SKM-1 treated with dmso at 0.1 percent for 144 hours (cell line): ENCODE measurements at regions not wholly inside any gene's neighbourhood (a gene's known extent, or its start where the extent isn't known, plus 50 kb on each side); places are given as distances from the start of the nearest gene placed in this dataset.

ENCODE experiments used
- DNase-seq: peaks from one replicate; lab custom pipeline; 2025; ENCODE audit not compliant: unreplicated experiment; lab: John Stamatoyannopoulos, UW

DNA sequence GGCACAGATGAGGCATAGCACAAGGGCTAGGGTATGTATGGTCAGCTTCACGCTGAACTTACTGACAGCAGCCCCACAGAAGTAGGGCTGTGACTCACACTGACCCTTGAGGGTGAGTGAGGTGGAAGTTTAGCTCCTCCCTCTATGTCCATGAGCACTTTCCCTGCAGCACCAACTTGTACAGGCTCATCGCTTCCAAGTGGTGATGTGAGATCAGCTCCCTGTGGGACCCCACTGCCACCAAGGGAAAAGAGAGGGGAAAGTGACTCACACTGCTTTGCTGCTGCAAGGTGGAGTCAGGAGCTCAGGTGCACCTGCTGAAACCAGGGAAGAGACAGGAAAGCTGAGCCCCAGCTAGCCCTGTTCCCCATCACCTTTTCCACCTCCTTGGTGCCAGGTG, 91.5 kb downstream of the TEX51 start:
- no peak for DNase-seq

DNA sequence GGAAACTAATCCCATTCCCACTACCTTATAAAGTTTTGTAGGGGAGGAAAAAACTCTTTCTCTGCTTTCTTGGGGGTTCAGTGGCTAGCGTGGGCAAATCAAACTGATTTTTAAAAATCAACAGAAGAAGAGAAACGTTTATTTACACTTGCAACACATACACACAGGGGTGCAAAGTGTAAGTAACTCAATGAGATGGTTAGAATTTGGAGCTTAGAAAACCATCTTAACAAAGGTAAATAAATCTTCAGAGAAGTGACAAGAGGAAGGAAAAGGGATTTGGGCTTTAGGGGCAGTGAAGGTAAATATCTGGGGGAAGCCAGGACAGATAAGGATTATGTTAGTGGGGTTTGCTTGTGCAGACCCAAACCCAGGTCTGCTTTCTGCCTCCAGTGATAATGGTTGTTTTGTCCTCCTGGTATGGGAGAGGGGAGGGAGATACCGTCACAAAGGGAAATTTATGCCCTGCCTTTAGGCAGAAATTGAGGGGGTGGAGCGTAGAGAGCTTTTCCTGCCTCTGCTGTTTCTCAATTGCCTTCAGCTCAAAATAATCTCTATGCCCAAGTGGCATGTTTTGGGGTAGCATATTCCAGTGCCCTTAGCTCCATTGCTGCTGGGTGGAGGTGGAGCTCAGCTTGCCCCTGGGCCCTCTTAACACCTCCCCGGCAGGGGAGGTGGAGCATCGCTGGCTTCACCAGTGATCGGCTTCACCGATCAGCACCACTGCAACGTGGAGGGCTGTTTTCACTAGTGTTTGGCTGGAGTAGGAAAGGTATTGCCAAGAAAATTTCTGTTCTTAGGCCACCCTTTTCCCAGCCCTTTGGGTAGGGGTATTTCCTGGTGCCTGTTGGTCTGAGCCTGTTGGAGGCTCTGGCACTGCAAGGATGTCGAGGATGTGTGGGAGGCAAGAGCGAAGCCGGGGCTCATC, 92.2 kb downstream of the TEX51 start:
- no peak for DNase-seq

DNA sequence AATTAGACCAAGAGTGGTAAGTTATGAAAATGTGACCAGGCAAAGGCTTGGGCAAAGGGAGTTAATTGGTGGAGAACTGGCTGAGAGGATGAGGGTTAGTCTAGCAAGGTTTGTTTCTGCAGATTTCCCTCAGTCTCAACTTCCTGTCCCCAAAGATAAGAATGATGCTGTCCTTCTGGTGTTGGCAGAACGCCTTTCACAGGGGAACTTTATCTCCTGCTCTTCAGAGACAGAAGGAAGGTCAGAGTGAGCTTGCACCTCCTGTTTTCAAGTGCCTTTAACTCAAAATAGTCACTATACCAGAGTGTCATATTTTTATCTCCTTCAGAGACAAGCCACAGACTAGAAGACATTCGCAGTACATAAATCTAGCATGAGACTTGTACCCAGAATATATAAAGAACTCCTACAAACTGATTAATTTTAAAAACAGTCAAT, 95.7 kb downstream of the TEX51 start:
- peak; percentile 15 for DNase-seq

DNA sequence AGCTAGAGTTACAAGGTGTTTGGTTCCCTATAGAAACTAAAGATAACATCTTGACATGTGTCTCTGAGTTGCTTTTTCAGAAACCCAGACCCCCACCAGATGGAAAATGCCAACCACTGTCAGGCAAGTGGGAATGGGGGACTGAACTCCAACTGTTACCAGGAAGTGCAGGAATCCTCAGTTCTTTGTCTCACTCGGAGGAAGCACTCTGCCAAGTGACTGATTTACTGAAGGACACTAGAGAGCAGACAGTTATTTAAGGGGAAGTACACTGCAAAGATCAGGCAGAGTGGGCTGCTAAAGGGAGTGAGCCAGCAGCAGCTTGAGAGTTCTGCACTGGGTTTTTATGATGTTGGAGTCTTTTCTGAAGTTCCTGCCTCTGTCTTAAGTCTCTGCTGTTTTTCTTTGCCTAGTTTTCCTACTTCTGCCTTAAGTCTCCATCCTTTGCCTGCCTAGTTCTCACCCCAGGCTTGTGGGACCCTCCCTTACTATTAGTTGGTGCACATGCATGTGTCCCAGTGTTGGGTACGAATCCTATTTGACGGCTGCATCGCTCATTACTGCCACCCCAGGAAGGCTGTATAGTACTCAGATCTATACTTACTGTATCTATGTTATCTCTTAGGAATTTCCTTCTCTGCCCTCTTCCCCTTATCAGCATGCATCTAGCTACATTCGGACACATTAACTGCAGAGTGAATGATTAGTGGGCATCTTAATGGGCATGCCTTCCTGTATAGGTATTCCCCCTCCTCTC, 97.1 kb downstream of the TEX51 start:
- DNase-seq, result peak; percentile 23

DNA sequence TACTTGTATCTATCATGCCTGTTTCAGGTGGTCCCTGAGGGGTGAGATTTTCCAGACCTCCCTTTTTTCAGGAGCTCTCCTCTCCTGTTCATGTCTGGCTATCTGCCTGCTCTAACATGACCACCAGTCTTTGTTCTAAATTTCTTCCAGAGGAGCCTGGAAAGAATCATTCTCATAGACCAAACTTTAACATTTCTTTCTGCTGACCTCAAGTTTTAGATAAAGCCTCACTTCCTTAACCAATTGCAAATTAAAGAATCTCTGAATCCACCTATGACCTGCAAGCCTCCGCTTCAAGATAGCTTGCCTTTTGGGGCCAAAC, 97.6 kb downstream of the TEX51 start:
- DNase-seq, result no peak
